ENCODE measurements at regions not wholly inside any gene's neighbourhood (a gene's known extent, or its start where the extent isn't known, plus 50 kb on each side); places are given as distances from the start of the nearest gene placed in this dataset.

DNA sequence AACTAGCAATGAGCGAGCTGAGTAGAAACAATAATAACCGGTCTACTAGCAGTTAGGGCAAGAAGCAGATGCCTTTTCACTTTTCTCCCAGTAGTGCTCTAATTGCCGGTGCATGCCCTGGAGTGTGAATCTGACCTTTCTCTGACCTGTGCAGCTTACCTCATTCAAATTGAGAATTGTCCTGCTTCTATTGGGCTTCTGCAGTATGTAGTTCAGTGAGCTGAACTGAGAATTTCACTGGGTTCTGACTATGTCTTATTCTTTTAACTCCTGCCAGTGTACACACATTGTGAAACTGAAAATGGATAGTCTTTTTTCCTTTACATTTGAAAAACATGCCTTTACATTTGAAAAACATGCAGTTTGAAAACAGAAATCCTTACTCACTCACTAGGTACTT lies 157.9 kb upstream of the GRM3 start:
- FAIRE-seq = no peak
- TF ChIP-seq GTF2F1 (IDR thresholded peaks at IDR 0.05; ENCODE audit: borderline replicate concordance, low read depth, low read length) (no peak), HDAC6 (IDR thresholded peaks at IDR 0.05; ENCODE audit: low read depth, low read length) (no peak)
- POLR2A ChIA-PET (ENCODE audit: partially characterized antibody) = no interaction called here

More for the DNA sequence above, 157.9 kb upstream of the GRM3 start:
- Histone ChIP-seq H3K14ac (ENCODE audit: insufficient read length) (no peak overlapping the region), H2BK5ac (ENCODE audit: low read depth, low read length) (no peak overlapping the region), H2BK15ac (ENCODE audit: low read length) (no peak overlapping the region), H4K5ac (ENCODE audit: insufficient read length, low read depth, low read length) (no peak overlapping the region), H2AK5ac (ENCODE audit: low read depth, low read length) (no peak overlapping the region), H3K79me2 (ENCODE audit: control insufficient read depth in 1 of 2, insufficient read depth in 2 of 2, low read length in 2 of 2) (no peaks in the 10 kb centered on the region), H3K27me3 (replicated peaks in 1 of 4; ENCODE audit: control insufficient read depth in 3 of 4, extremely low read depth in 1 of 4, insufficient read depth in 3 of 4, low read length in 3 of 4) (no peaks in the 10 kb centered on the region), H4K91ac (replicated peaks; ENCODE audit: insufficient read length, low read length) (no peak overlapping the region), H3K4ac (replicated peaks; ENCODE audit: insufficient read length, low read depth, low read length) (no peak overlapping the region), H2BK12ac (ENCODE audit: low read depth, low read length) (no peak overlapping the region), H3K18ac (ENCODE audit: extremely low read depth, low read length) (no peak overlapping the region), H2BK120ac (replicated peaks; ENCODE audit: low read depth, low read length) (no peak overlapping the region), H3K27ac (ENCODE audit: low read depth, low read length) (no peak overlapping the region), H3K23me2 (ENCODE audit: low read depth, low read length) (no peaks in the 10 kb centered on the region), H3K23ac (ENCODE audit: insufficient read length) (no peak overlapping the region), H3K4me1 (replicated peaks in 1 of 4; ENCODE audit: control insufficient read depth in 3 of 4, insufficient read depth in 4 of 4, low read length in 3 of 4) (no peaks in the 10 kb centered on the region), H3K4me3 (ENCODE audit: extremely low read depth in 1 of 4, insufficient read depth in 2 of 4, low read depth in 3 of 4, low read length in 4 of 4) (no peak overlapping the region), H3K9me3 (ENCODE audit: insufficient read depth in 2 of 2, low read depth in 1 of 2, low read length in 1 of 2) (no peaks in the 10 kb centered on the region), H3K56ac (replicated peaks; ENCODE audit: insufficient read length, low read depth, low read length) (no peak overlapping the region), H3K4me2 (ENCODE audit: insufficient read depth in 1 of 2, low read depth in 2 of 2, low read length in 2 of 2) (no peak overlapping the region), H3K79me1 (ENCODE audit: low read depth, low read length) (no peaks in the 10 kb centered on the region), H2AFZ (ENCODE audit: low read length) (no peak overlapping the region), H3K9ac (replicated peaks in 1 of 4; ENCODE audit: extremely low read depth in 1 of 4, low read depth in 3 of 4, low read length in 3 of 4) (no peak overlapping the region), H3K36me3 (ENCODE audit: control insufficient read depth in 2 of 4, insufficient read depth in 4 of 4, low read length in 3 of 4) (no peaks in the 10 kb centered on the region), H2BK20ac (ENCODE audit: low read length) (no peak overlapping the region), H4K8ac (ENCODE audit: extremely low read depth, insufficient read depth, low read length) (no peak overlapping the region), H4K20me1 (replicated peaks in 1 of 2; ENCODE audit: control insufficient read depth in 1 of 2, insufficient read depth in 2 of 2, low read length in 2 of 2) (no peaks in the 10 kb centered on the region)
- CTCF ChIA-PET (ENCODE audit: partially characterized antibody) = no interaction called here
- WGBS, 2 experiments (ENCODE audit: extremely low coverage in 1 of 2, insufficient coverage in 1 of 2, insufficient read length in 1 of 2, insufficient replicate concordance in 2 of 2, low coverage in 1 of 2, low lambda C conversion rate in 2 of 2, missing lambda C conversion rate in 1 of 2) = 86% methylated on average over 3 of the region's 3 CpGs; no CpG with 5 or more reads in 1 of the 2 experiments
- no peak for DNase-seq (ENCODE audit: low read depth in 1 of 2, low spot score in 2 of 2)

Data from H1 (cell line).